HG03520 (cell line): ENCODE measurements at regions not wholly inside any gene's neighbourhood (a gene's known extent, or its start where the extent isn't known, plus 50 kb on each side); places are given as distances from the start of the nearest gene placed in this dataset.

Source experiments
- ATAC-seq: cut with Tn5 transposase; IDR thresholded peaks from one replicate; pipeline ENCODE4 v1.9.1; 2021; ENCODE audit warnings: mild to moderate bottlenecking, moderate library complexity; ENCODE audit not compliant: unreplicated experiment

GRCh38 chr12:25009496-25010092, 60.7 kb upstream of the BCAT1 start:
- no peak for ATAC-seq

- ATAC-seq, result no peak
Measured at GRCh38 chr12:25005376-25005775, 56.5 kb upstream of the BCAT1 start.

DNA sequence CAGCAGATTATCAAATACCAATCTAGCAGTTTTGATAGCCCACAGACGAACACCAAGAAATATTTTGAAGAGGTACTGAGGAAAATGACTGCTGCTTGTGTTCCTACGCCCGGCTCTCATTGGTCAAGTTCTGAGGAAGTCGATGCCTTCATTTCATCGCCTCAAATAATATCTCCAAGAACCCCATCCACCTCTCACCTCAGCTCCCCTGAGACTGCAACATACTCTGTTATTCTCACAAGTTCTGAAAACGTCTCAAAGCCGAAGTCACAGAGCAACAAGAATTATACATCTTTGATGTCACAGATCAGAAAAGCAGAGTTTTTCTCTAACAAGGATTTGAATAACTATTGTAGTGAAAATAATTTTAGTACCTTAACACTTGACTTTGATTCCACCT, 55.5 kb upstream of the BCAT1 start:
- ATAC-seq, result no peak

DNA sequence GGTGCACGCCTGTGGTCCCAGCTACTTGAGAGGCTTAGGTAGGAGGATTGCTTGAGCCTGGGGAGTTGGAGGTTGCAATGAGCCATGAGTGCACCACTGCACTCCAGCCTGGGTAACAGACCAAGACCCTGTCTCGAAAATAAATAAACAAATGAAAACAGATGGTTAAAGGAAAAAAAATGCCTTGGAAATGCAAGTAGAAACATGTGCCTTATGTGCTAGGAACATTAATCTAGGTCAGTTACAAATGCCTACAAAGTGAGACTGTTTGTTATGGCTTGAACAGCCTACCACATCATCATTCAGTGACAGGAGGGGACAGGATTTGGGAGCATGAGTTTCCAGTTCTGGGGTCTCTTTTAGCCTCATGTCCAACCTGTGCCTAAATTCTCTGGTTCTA, 52.4 kb upstream of the BCAT1 start:
- no peak for ATAC-seq
